HepG2 (cell line): ENCODE measurements at regions not wholly inside any gene's neighbourhood (a gene's known extent, or its start where the extent isn't known, plus 50 kb on each side); places are given as distances from the start of the nearest gene placed in this dataset.

Source experiments
- ERF ChIP-seq: IDR thresholded peaks from 2 replicates; pipeline ENCODE4 v1.6.1; 2018; ENCODE audit warnings: missing biosample characterization, missing genetic modification reagents
- FOXA3 ChIP-seq: IDR thresholded peaks from 2 replicates; pipeline ENCODE4 v1.6.1; 2016; ENCODE audit warnings: missing genetic modification reagents, missing compliant biosample characterization
- GABPB1 ChIP-seq: IDR thresholded peaks from 2 replicates; pipeline ENCODE4 v1.6.1; 2016; ENCODE audit warnings: mild to moderate bottlenecking, missing genetic modification reagents, moderate library complexity, missing compliant biosample characterization
- GATAD1 ChIP-seq: IDR thresholded peaks from 2 replicates; pipeline ENCODE4 v1.6.1; 2016; ENCODE audit warnings: missing genetic modification reagents, missing compliant biosample characterization
- GFI1 ChIP-seq: sonication (generic); formaldehyde crosslinking; IDR thresholded peaks from 2 replicates; pipeline ENCODE4 v1.5.0; 2020; ENCODE audit warnings: missing genetic modification reagents, mild to moderate bottlenecking, borderline replicate concordance
- HNF4A ChIP-seq: sonication (generic); formaldehyde crosslinking; IDR thresholded peaks from 2 replicates; pipeline ENCODE4 v1.4.0; 2020; ENCODE audit warnings: missing genetic modification reagents
- IKZF1 ChIP-seq: fragments of 450-650 bp; IDR thresholded peaks from 2 replicates; pipeline ENCODE4 v1.7.1; 2016
- KDM3A ChIP-seq: IDR thresholded peaks from 2 replicates; pipeline ENCODE4 v1.6.1; 2018; ENCODE audit warnings: low read depth, missing compliant biosample characterization
- KLF16 ChIP-seq, 2 experiments: sonication (generic) in 1 of 2; formaldehyde crosslinking in 1 of 2; IDR thresholded peaks; 2 replicates each; pipeline versions ENCODE4 v1.6.1 to v1.8.0; 2016 to 2023; ENCODE audit warnings: missing genetic modification reagents in 2 of 2, missing compliant biosample characterization in 1 of 2
- PHF5A ChIP-seq: IDR thresholded peaks from one replicate; pipeline ENCODE4 v1.6.1; 2018; ENCODE audit warnings: low read depth, missing genetic modification reagents; ENCODE audit not compliant: unreplicated experiment
- POGZ ChIP-seq: sonication (generic); formaldehyde crosslinking; IDR thresholded peaks from 2 replicates; pipeline ENCODE4 v1.4.0; 2020; ENCODE audit warnings: mild to moderate bottlenecking, missing genetic modification reagents
- POLR2AphosphoS2 ChIP-seq: IDR thresholded peaks from 2 replicates; pipeline ENCODE4 v1.6.1; 2011; ENCODE audit warnings: low read depth, low read length, improper control_type of control experiment
- RFXANK ChIP-seq: IDR thresholded peaks from 2 replicates; pipeline ENCODE4 v1.6.1; 2016
- SUZ12 ChIP-seq: fragments of 150-350 bp; IDR thresholded peaks from 2 replicates; pipeline ENCODE4 v1.6.1; 2014; ENCODE audit warnings: low read depth, low read length
- ZBTB8A ChIP-seq: sonication (generic); formaldehyde crosslinking; IDR thresholded peaks from 2 replicates; pipeline ENCODE4 v1.4.0; 2020; ENCODE audit warnings: mild to moderate bottlenecking, low read depth, missing genetic modification reagents, borderline replicate concordance
- ZFY ChIP-seq: sonication (generic); formaldehyde crosslinking; IDR thresholded peaks from 2 replicates; pipeline ENCODE4 v1.4.0; 2020; ENCODE audit warnings: missing genetic modification reagents
- ZMYM4 ChIP-seq: sonication (generic); formaldehyde crosslinking; IDR thresholded peaks from 2 replicates; pipeline ENCODE4 v1.8.1; 2023; ENCODE audit warnings: mild to moderate bottlenecking, missing genetic modification reagents
- ZNF224 ChIP-seq: sonication (generic); formaldehyde crosslinking; IDR thresholded peaks from 2 replicates; pipeline ENCODE4 v1.5.0; 2020; ENCODE audit warnings: mild to moderate bottlenecking, missing genetic modification reagents
- ZNF235 ChIP-seq: sonication (generic); formaldehyde crosslinking; IDR thresholded peaks from 2 replicates; pipeline ENCODE4 v1.8.1; 2023; ENCODE audit warnings: mild to moderate bottlenecking, missing genetic modification reagents, borderline replicate concordance
- ZNF3 ChIP-seq: IDR thresholded peaks from 2 replicates; pipeline ENCODE4 v1.7.0; 2017; ENCODE audit warnings: inconsistent platforms
- ZNF547 ChIP-seq: sonication (generic); formaldehyde crosslinking; IDR thresholded peaks from 2 replicates; pipeline ENCODE4 v1.5.1; 2020; ENCODE audit warnings: mild to moderate bottlenecking, missing genetic modification reagents
- ZNF605 ChIP-seq: sonication (generic); formaldehyde crosslinking; IDR thresholded peaks from 2 replicates; pipeline ENCODE4 v1.8.0; 2022; ENCODE audit warnings: mild to moderate bottlenecking, missing genetic modification reagents
- TF ChIP-seq, protein P1 (sequence below): IDR thresholded peaks from 2 replicates; pipeline ENCODE4 v1.4.0; 2020; ENCODE audit warnings: mild to moderate bottlenecking, missing genetic modification reagents

DNA sequence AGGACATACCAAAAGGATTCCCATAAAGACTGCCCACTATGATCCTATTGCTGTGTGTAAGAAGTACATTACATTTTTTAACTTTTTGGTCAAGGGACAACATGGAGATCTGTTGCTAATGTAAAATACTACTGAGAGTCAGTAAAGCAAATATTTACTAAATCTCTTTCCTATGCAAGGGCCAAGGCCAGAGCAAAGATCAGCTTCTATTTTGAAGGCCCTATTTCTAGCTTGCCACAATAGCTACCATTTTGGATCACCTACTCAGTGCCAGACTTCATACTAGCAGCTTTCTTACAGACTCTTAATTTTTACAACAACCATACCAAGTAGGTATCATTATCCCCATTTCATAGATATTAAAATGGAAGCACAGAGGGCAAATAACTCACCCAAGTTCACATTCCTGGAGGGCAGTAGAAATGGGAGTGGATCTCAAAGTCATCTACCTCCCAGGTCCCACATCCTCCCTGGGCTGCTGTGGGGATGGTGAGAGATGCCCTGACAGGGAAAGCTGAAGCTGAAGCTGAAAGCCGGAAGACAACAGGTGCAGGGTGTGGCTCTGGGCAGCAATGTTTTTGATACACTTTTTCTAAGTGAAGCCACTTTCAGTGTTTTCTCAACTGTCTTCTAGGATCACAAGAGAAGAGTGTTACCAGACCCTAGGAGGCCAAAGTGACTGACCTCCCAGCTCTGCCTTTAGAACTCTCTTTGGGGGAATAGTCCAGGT lies 321.2 kb downstream of the UBE3D start (continued):
- TF ChIP-seq ZMYM4 (peak; percentile 60; the same call in 1 of the 2 replicates), ZFY (no peak), ZBTB8A (CRISPR knock-in tag) (no peak), RFXANK (no peak), ERF (no peak), POGZ (CRISPR knock-in tag) (peak; percentile 60), ZNF3 (CRISPR knock-in tag) (no peak), ZNF605 (CRISPR knock-in tag) (no peak), KDM3A (CRISPR knock-in tag) (no peak), PHF5A (CRISPR knock-in tag) (no peak), ZNF224 (no peak), POLR2AphosphoS2 (no peak), HNF4A (CRISPR knock-in tag) (peak; percentile 71), ZNF547 (CRISPR knock-in tag) (no peak), KLF16 (CRISPR knock-in tag; IDR thresholded peaks at IDR 0.05) (no peak), SUZ12 (no peak), GFI1 (CRISPR knock-in tag) (peak; percentile 79), ZNF235 (CRISPR knock-in tag) (no peak), GATAD1 (no peak), FOXA3 (peak; percentile 50), IKZF1 (no peak), GABPB1 (CRISPR knock-in tag) (no peak)
- TF ChIP-seq, protein P1, sequence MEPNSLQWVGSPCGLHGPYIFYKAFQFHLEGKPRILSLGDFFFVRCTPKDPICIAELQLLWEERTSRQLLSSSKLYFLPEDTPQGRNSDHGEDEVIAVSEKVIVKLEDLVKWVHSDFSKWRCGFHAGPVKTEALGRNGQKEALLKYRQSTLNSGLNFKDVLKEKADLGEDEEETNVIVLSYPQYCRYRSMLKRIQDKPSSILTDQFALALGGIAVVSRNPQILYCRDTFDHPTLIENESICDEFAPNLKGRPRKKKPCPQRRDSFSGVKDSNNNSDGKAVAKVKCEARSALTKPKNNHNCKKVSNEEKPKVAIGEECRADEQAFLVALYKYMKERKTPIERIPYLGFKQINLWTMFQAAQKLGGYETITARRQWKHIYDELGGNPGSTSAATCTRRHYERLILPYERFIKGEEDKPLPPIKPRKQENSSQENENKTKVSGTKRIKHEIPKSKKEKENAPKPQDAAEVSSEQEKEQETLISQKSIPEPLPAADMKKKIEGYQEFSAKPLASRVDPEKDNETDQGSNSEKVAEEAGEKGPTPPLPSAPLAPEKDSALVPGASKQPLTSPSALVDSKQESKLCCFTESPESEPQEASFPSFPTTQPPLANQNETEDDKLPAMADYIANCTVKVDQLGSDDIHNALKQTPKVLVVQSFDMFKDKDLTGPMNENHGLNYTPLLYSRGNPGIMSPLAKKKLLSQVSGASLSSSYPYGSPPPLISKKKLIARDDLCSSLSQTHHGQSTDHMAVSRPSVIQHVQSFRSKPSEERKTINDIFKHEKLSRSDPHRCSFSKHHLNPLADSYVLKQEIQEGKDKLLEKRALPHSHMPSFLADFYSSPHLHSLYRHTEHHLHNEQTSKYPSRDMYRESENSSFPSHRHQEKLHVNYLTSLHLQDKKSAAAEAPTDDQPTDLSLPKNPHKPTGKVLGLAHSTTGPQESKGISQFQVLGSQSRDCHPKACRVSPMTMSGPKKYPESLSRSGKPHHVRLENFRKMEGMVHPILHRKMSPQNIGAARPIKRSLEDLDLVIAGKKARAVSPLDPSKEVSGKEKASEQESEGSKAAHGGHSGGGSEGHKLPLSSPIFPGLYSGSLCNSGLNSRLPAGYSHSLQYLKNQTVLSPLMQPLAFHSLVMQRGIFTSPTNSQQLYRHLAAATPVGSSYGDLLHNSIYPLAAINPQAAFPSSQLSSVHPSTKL (CRISPR knock-in tag): peak; percentile 63
